ENCODE measurements at regions not wholly inside any gene's neighbourhood (a gene's known extent, or its start where the extent isn't known, plus 50 kb on each side); places are given as distances from the start of the nearest gene placed in this dataset.

GRCh38 chr9:3682186-3682585 is 156.4 kb upstream of the RFX3 start:
- no peaks in the 10 kb centered on the region for H3K27me3 ChIP-seq (ENCODE audit: insufficient read depth, low read length, poor library complexity, severe bottlenecking)
- H3K4me2 ChIP-seq (ENCODE audit: low read depth, low read length, poor library complexity, severe bottlenecking) = no peak overlapping the region
- H3K79me2 ChIP-seq (ENCODE audit: insufficient read depth, low read length) = no peaks in the 10 kb centered on the region
- no peaks in the 10 kb centered on the region for H4K20me1 ChIP-seq (ENCODE audit: insufficient read depth, low read length, poor library complexity, severe bottlenecking)
- H3K4me1 ChIP-seq (ENCODE audit: insufficient read depth, low read length, poor library complexity, severe bottlenecking) = no peaks in the 10 kb centered on the region
- H3F3A ChIP-seq (ENCODE audit: low read depth) = no peaks in the 10 kb centered on the region
- TF ChIP-seq EZH2phosphoT487 (IDR thresholded peaks at IDR 0.05; ENCODE audit: borderline replicate concordance) (no peak), CTCF (conservative IDR thresholded peaks at IDR 0.05; ENCODE audit: low read length) (no peak)
- H3K9ac ChIP-seq (ENCODE audit: low read depth, low read length, poor library complexity, severe bottlenecking) = no peak overlapping the region
- no peaks in the 10 kb centered on the region for H3K9me2 ChIP-seq (replicated peaks; ENCODE audit: low read depth, low read length)
- no peak overlapping the region for H2AFZ ChIP-seq (ENCODE audit: low read length)
- H3K4me3 ChIP-seq (ENCODE audit: low read length, poor library complexity, severe bottlenecking) = no peak overlapping the region
- no peaks in the 10 kb centered on the region for H3K36me3 ChIP-seq (ENCODE audit: insufficient read depth, low read length)
- no peaks in the 10 kb centered on the region for H3K9me3 ChIP-seq (ENCODE audit: insufficient read depth, low read depth, low read length)

- no peaks in the 10 kb centered on the region for H3K4me1 ChIP-seq (ENCODE audit: insufficient read depth, low read length, poor library complexity, severe bottlenecking)
- no peak overlapping the region for H3K4me3 ChIP-seq (ENCODE audit: low read length, poor library complexity, severe bottlenecking)
- no peak for TF ChIP-seq CTCF (conservative IDR thresholded peaks at IDR 0.05; ENCODE audit: low read length)
- TF ChIP-seq EZH2phosphoT487 (IDR thresholded peaks at IDR 0.05; ENCODE audit: borderline replicate concordance) = no peak
- no peaks in the 10 kb centered on the region for H3K27me3 ChIP-seq (ENCODE audit: insufficient read depth, low read length, poor library complexity, severe bottlenecking)
- no peak overlapping the region for H3K4me2 ChIP-seq (ENCODE audit: low read depth, low read length, poor library complexity, severe bottlenecking)
- no peak overlapping the region for H3K9ac ChIP-seq (ENCODE audit: low read depth, low read length, poor library complexity, severe bottlenecking)
- no peaks in the 10 kb centered on the region for H3K79me2 ChIP-seq (ENCODE audit: insufficient read depth, low read length)
- H3F3A ChIP-seq (ENCODE audit: low read depth) = no peaks in the 10 kb centered on the region
- H3K36me3 ChIP-seq (ENCODE audit: insufficient read depth, low read length) = no peaks in the 10 kb centered on the region
- H3K9me2 ChIP-seq (replicated peaks; ENCODE audit: low read depth, low read length) = no peaks in the 10 kb centered on the region
- no peaks in the 10 kb centered on the region for H3K9me3 ChIP-seq (ENCODE audit: insufficient read depth, low read depth, low read length)
- no peak overlapping the region for H2AFZ ChIP-seq (ENCODE audit: low read length)
- H4K20me1 ChIP-seq (ENCODE audit: insufficient read depth, low read length, poor library complexity, severe bottlenecking) = no peaks in the 10 kb centered on the region
These were observed 151.7 kb upstream of the RFX3 start for GRCh38 chr9:3677541-3677940.

- Histone ChIP-seq H3K79me2 (ENCODE audit: insufficient read depth, low read length) (no peaks in the 10 kb centered on the region), H3K4me2 (ENCODE audit: low read depth, low read length, poor library complexity, severe bottlenecking) (no peak overlapping the region), H3K9me3 (ENCODE audit: insufficient read depth, low read depth, low read length) (no peaks in the 10 kb centered on the region), H3F3A (ENCODE audit: low read depth) (no peaks in the 10 kb centered on the region), H3K9me2 (replicated peaks; ENCODE audit: low read depth, low read length) (no peaks in the 10 kb centered on the region), H2AFZ (ENCODE audit: low read length) (no peak overlapping the region), H3K4me3 (ENCODE audit: low read length, poor library complexity, severe bottlenecking) (no peak overlapping the region), H4K20me1 (ENCODE audit: insufficient read depth, low read length, poor library complexity, severe bottlenecking) (no peaks in the 10 kb centered on the region), H3K9ac (ENCODE audit: low read depth, low read length, poor library complexity, severe bottlenecking) (no peak overlapping the region), H3K36me3 (ENCODE audit: insufficient read depth, low read length) (no peaks in the 10 kb centered on the region), H3K27me3 (ENCODE audit: insufficient read depth, low read length, poor library complexity, severe bottlenecking) (no peaks in the 10 kb centered on the region), H3K4me1 (ENCODE audit: insufficient read depth, low read length, poor library complexity, severe bottlenecking) (no peaks in the 10 kb centered on the region)
- TF ChIP-seq EZH2phosphoT487 (IDR thresholded peaks at IDR 0.05; ENCODE audit: borderline replicate concordance) (no peak), CTCF (conservative IDR thresholded peaks at IDR 0.05; ENCODE audit: low read length) (no peak)
These were observed 151.0 kb upstream of the RFX3 start for GRCh38 chr9:3676766-3677165.

Measured in Loucy (cell line).